ENCODE measurements at regions not wholly inside any gene's neighbourhood (a gene's known extent, or its start where the extent isn't known, plus 50 kb on each side); places are given as distances from the start of the nearest gene placed in this dataset.

- H2AFZ ChIP-seq = no peak overlapping the region
- no peak for DNase-seq (ENCODE audit: low spot score)
- no peak overlapping the region for H3K27ac ChIP-seq
- 69% methylated on average over 4 of the region's 4 CpGs for WGBS (ENCODE audit: low lambda C conversion rate, missing lambda C conversion rate)
- no peaks in the 10 kb centered on the region for H4K20me1 ChIP-seq (ENCODE audit: insufficient read depth, poor library complexity, severe bottlenecking)
- no peaks in the 10 kb centered on the region for H3K27me3 ChIP-seq
- H3K9me3 ChIP-seq (ENCODE audit: low read depth) = no peaks in the 10 kb centered on the region
- H3K36me3 ChIP-seq (replicated peaks; ENCODE audit: insufficient read depth, low read depth) = no peaks in the 10 kb centered on the region
- no peak for TF ChIP-seq EZH2 (IDR thresholded peaks at IDR 0.05; ENCODE audit: borderline replicate concordance)
- TF ChIP-seq, protein P1, sequence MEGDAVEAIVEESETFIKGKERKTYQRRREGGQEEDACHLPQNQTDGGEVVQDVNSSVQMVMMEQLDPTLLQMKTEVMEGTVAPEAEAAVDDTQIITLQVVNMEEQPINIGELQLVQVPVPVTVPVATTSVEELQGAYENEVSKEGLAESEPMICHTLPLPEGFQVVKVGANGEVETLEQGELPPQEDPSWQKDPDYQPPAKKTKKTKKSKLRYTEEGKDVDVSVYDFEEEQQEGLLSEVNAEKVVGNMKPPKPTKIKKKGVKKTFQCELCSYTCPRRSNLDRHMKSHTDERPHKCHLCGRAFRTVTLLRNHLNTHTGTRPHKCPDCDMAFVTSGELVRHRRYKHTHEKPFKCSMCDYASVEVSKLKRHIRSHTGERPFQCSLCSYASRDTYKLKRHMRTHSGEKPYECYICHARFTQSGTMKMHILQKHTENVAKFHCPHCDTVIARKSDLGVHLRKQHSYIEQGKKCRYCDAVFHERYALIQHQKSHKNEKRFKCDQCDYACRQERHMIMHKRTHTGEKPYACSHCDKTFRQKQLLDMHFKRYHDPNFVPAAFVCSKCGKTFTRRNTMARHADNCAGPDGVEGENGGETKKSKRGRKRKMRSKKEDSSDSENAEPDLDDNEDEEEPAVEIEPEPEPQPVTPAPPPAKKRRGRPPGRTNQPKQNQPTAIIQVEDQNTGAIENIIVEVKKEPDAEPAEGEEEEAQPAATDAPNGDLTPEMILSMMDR (IDR thresholded peaks at IDR 0.05; ENCODE audit: poor library complexity) = no peak
- TF ChIP-seq EZH2phosphoT487 (IDR thresholded peaks at IDR 0.05; ENCODE audit: low read depth, severe bottlenecking, unreplicated experiment) = no peak
- no peak overlapping the region for H3K4me3 ChIP-seq
- no peaks in the 10 kb centered on the region for H3K4me1 ChIP-seq (ENCODE audit: insufficient read depth)
- no peak overlapping the region for H3K4me2 ChIP-seq
- no peaks in the 10 kb centered on the region for H3K9me2 ChIP-seq (replicated peaks; ENCODE audit: insufficient read depth)
- H3K79me2 ChIP-seq = no peaks in the 10 kb centered on the region
These were observed 376.3 kb upstream of the ZFP42 start for GRCh38 chr4:187619319-187619718.

- Histone ChIP-seq H3K36me3 (replicated peaks; ENCODE audit: insufficient read depth, low read depth) (no peaks in the 10 kb centered on the region), H3K9me3 (ENCODE audit: low read depth) (no peaks in the 10 kb centered on the region), H3K27me3 (no peaks in the 10 kb centered on the region), H3K27ac (no peak overlapping the region), H4K20me1 (ENCODE audit: insufficient read depth, poor library complexity, severe bottlenecking) (no peaks in the 10 kb centered on the region), H3K79me2 (no peaks in the 10 kb centered on the region), H2AFZ (no peak overlapping the region), H3K4me3 (no peak overlapping the region), H3K4me1 (ENCODE audit: insufficient read depth) (no peaks in the 10 kb centered on the region), H3K4me2 (no peak overlapping the region), H3K9me2 (replicated peaks; ENCODE audit: insufficient read depth) (no peaks in the 10 kb centered on the region)
- no peak for DNase-seq (ENCODE audit: low spot score)
- TF ChIP-seq EZH2phosphoT487 (IDR thresholded peaks at IDR 0.05; ENCODE audit: low read depth, severe bottlenecking, unreplicated experiment) = no peak
- TF ChIP-seq, protein P1 (IDR thresholded peaks at IDR 0.05; ENCODE audit: poor library complexity) = no peak
- no peak for TF ChIP-seq EZH2 (IDR thresholded peaks at IDR 0.05; ENCODE audit: borderline replicate concordance)
- 59% methylated on average over 8 of the region's 8 CpGs for WGBS (ENCODE audit: low lambda C conversion rate, missing lambda C conversion rate)
These were observed 363.1 kb upstream of the ZFP42 start for GRCh38 chr4:187632260-187632995.

- H3K79me2 ChIP-seq = no peaks in the 10 kb centered on the region
- no peaks in the 10 kb centered on the region for H3K9me2 ChIP-seq (replicated peaks; ENCODE audit: insufficient read depth)
- no peaks in the 10 kb centered on the region for H3K4me1 ChIP-seq (ENCODE audit: insufficient read depth)
- H3K27me3 ChIP-seq = no peaks in the 10 kb centered on the region
- TF ChIP-seq, protein P1 (IDR thresholded peaks at IDR 0.05; ENCODE audit: poor library complexity) = no peak
- TF ChIP-seq EZH2phosphoT487 (IDR thresholded peaks at IDR 0.05; ENCODE audit: low read depth, severe bottlenecking, unreplicated experiment) = no peak
- TF ChIP-seq EZH2 (IDR thresholded peaks at IDR 0.05; ENCODE audit: borderline replicate concordance) = no peak
- no peaks in the 10 kb centered on the region for H3K36me3 ChIP-seq (replicated peaks; ENCODE audit: insufficient read depth, low read depth)
- no peak overlapping the region for H3K4me3 ChIP-seq
- H4K20me1 ChIP-seq (ENCODE audit: insufficient read depth, poor library complexity, severe bottlenecking) = no peaks in the 10 kb centered on the region
- no peak overlapping the region for H2AFZ ChIP-seq
- no peak overlapping the region for H3K4me2 ChIP-seq
- DNase-seq (ENCODE audit: low spot score) = no peak
- H3K27ac ChIP-seq = no peak overlapping the region
- 46% methylated on average over 2 of the region's 2 CpGs for WGBS (ENCODE audit: low lambda C conversion rate, missing lambda C conversion rate)
- no peaks in the 10 kb centered on the region for H3K9me3 ChIP-seq (ENCODE audit: low read depth)
These were observed 362.3 kb upstream of the ZFP42 start for GRCh38 chr4:187633245-187633644.

All from hepatocyte (in vitro differentiated cells).